HUES64 (cell line): ENCODE measurements at regions not wholly inside any gene's neighbourhood (a gene's known extent, or its start where the extent isn't known, plus 50 kb on each side); places are given as distances from the start of the nearest gene placed in this dataset.

Source experiments
- H3K27ac ChIP-seq: 2 replicates; pipeline ENCODE4 v1.7.0; 2013; ENCODE audit warnings: low read depth, low read length, inconsistent platforms
- H3K27me3 ChIP-seq: 2 replicates; pipeline ENCODE4 v1.6.1; 2013; ENCODE audit warnings: mild to moderate bottlenecking, low read length; ENCODE audit not compliant: insufficient read depth
- H3K36me3 ChIP-seq: 2 replicates; pipeline ENCODE4 v1.6.1; 2013; ENCODE audit warnings: mild to moderate bottlenecking, low read length; ENCODE audit not compliant: insufficient read depth
- H3K4me1 ChIP-seq: 2 replicates; pipeline ENCODE4 v1.6.1; 2013; ENCODE audit warnings: mild to moderate bottlenecking, low read length, moderate library complexity; ENCODE audit not compliant: insufficient read depth
- H3K4me3 ChIP-seq: 2 replicates; pipeline ENCODE4 v1.5.1; 2013; ENCODE audit warnings: mild to moderate bottlenecking, low read length, moderate library complexity
- H3K9ac ChIP-seq: 2 replicates; pipeline ENCODE4 v1.6.1; 2013; ENCODE audit warnings: mild to moderate bottlenecking, low read depth, low read length
- H3K9me3 ChIP-seq: 2 replicates; pipeline ENCODE4 v1.6.1; 2013; ENCODE audit warnings: low read depth, low read length; ENCODE audit not compliant: insufficient read depth
- WGBS: fragments of 150-250, 120-280 bp; methylation state at CpG from one replicate; pipeline ENCODE4 v1.1.7; 2013; ENCODE audit warnings: missing lambda C conversion rate; 5-methylcytosine and 5-hydroxymethylcytosine counted together

DNA sequence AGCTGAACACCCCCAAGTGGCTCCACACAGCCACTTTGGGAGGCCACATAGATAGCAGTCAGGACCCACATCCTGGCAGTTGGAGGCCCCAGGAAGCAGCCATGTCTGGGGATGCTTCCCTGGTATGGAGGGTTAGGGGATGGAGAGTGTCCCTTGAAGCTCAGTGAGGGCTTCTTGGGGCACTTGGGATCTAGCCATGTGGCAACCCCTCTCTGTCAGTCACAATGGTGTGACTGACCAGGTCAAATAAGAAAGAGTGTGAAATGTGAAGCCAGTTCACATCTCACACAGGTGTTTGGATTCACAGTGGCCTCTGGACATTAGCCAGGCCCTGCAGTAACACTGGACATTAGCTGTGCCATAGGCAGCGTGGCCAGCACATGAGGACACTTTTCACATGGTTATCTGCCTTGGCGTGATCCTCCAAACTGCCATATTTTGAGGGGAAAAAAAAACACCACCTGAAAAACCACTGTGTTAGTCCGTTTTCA lies 53.9 kb upstream of the IL17B start:
- no peak overlapping the region for H3K4me3 ChIP-seq
- H3K9me3 ChIP-seq, result no peaks in the 10 kb centered on the region
- no peaks in the 10 kb centered on the region for H3K27me3 ChIP-seq
- H3K27ac ChIP-seq, result no peak overlapping the region
- H3K36me3 ChIP-seq, result no peaks in the 10 kb centered on the region
- H3K9ac ChIP-seq, result no peak overlapping the region
- H3K4me1 ChIP-seq, result peaks cover 4% of the 10 kb centered on the region; the same call in 1 of the 2 replicates
- WGBS, result 95% methylated on average over 2 of the region's 3 CpGs

DNA sequence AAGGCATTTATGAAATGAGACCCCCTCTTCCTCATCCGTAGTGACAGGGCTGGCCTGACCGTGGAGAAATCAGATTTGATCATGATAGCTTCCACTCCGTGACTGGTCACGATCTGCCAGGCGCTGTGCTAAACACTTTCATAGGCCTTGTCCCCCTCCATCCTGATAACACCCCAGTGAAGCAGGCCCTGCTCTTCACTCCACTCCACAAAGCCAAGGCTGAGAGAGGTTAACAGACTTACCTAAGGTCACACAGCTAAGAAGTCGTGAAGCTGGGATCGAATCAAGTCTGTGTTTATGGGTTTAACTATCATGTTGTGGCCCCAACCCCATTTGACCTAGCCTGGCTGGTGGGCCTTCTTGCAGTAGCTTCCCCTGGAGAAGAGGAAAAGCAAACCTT lies 53.3 kb upstream of the IL17B start:
- Histone ChIP-seq H3K36me3 (no peaks in the 10 kb centered on the region), H3K4me3 (no peak overlapping the region), H3K9me3 (no peaks in the 10 kb centered on the region), H3K4me1 (peaks cover 4% of the 10 kb centered on the region; the same call in 1 of the 2 replicates), H3K9ac (no peak overlapping the region), H3K27me3 (no peaks in the 10 kb centered on the region), H3K27ac (no peak overlapping the region)
- 93% methylated on average over 7 of the region's 7 CpGs for WGBS

DNA sequence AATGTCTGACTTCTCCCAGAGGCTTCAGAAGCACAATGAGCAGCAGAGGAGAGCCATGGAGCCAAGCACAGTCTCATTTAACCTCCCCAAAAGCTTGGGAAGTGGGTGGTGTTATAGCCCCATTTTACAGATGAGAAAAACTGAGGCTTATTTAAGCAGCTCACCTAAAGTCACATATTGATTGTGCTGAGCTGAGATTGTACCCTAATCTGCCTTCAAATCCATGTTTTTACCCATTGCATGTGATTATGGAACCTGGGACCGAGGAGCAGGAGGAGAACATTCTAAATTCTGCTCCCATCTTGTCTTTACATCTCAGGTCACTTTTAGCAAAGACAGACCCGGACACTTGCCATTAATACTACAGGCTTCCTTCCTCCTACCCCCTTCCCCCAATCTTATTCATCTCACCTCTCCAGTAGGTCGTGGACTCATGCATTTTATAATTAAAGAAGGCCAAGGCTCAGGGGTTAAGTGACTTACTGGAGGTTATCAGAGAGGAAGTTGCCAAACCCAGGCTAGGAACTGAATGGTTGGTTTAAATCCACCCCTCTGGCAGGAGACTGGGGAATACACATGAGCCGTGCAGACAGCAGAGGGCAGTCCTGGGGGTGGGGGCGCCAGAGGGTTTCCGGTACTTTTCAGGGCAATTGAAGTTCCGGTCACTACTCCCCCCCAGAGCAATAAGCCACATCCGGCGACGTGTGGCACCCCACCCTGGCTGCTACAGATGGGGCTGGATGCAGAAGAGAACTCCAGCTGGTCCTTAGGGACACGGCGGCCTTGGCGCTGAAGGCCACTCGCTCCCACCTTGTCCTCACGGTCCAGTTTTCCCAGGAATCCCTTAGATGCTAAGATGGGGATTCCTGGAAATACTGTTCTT lies 51.0 kb upstream of the IL17B start:
- Histone ChIP-seq H3K9me3 (no peaks in the 10 kb centered on the region), H3K27ac (peak overlapping the region; percentile 4; the same call in 1 of the 2 replicates), H3K9ac (no peak overlapping the region), H3K4me3 (no peak overlapping the region), H3K27me3 (no peaks in the 10 kb centered on the region), H3K36me3 (no peaks in the 10 kb centered on the region), H3K4me1 (peaks cover 4% of the 10 kb centered on the region; the same call in 1 of the 2 replicates)
- WGBS, result 80% methylated on average over 15 of the region's 15 CpGs
